Inferior parietal cortex (tissue), 1 donor: ENCODE measurements at regions not wholly inside any gene's neighbourhood (a gene's known extent, or its start where the extent isn't known, plus 50 kb on each side); places are given as distances from the start of the nearest gene placed in this dataset.
"Not testable (repeated sequence)": the region's sequence is repeated elsewhere in the genome, so short reads cannot be mapped to it uniquely, and the experiment has no call there.

Source experiments
- DNase-seq: peaks from one replicate; pipeline ENCODE4 v3.0.0-alpha.2; 2016; ENCODE audit errors: extremely low spot score

DNA sequence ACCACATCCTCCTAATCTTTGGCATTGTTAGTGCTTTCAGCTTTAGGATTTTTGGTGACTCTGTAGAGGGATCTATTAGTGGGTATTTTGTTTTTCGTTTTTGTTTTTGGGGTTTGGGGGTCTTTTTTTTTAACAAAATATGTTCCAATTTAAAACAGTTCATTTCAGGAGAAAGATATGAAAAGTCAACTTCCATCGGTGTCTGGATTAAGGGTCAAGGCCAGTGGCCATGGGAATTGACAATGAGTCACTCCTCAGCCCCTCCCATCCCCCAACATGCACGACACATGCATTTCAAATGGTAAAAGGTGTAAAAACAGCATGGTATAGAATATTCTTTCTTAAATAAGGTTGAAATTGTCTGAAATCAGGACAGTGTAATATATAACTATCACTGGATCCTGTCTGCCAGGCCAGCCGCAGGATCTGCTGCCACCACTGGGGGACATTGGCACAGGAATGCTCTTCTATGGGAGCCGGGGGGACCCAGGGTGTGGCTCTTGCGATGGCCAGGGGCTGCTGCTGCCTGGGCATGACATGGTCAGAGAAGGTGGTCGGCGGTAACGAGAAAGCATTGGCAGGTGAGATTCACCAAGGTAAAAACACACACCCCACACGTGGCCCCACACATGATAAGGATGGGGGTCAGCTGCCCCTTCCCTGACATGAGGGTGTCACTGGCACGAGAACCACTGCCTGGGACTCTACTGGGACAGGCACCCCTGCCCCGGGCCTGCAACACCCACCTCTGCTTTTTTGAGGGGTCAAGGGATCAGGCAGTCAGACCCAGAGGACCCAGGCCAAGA lies 126.2 kb upstream of the KCTD7 start:
- DNase-seq, result no peak

DNA sequence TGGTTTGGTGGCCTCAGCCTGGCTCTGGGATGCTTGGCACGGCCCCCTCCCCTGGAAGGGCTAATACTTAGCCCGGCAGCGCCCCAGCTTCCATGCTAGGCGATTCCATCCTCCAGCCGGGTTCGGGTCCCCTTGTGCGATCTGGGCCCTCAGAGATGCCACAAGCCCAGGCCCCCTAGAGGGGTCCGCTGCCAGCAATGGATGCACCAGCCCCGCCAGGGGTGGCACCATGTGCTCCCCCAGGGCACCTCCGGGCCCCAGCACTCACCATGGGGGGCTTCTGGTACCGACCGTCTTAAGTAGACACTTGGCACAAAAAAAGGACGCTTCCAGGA lies 125.7 kb upstream of the KCTD7 start:
- DNase-seq, result no peak

DNA sequence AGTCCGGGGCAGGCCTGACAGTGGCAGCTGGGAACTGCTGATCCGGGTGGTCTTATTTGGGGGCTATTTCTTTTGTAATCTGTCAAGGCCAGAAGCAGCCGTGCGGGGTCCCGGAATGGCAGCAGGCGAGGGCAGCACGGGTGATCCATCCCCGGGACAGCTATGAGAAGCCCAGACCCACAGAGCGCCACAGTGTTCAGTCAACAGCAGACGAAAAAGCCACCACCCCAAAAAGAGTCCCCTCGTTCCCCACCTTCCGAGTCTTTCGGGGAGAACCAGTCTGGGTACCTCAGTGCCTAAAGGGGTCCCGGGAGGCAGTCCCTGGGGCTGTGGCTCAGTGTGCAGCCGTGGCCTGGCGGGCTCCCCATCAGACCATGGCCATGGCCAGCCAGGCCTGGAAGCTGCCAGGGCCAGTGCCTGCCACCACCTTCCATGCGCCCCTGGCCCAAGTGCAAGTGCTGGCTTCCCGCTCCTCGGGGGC lies 125.1 kb upstream of the KCTD7 start:
- DNase-seq, result no peak

DNA sequence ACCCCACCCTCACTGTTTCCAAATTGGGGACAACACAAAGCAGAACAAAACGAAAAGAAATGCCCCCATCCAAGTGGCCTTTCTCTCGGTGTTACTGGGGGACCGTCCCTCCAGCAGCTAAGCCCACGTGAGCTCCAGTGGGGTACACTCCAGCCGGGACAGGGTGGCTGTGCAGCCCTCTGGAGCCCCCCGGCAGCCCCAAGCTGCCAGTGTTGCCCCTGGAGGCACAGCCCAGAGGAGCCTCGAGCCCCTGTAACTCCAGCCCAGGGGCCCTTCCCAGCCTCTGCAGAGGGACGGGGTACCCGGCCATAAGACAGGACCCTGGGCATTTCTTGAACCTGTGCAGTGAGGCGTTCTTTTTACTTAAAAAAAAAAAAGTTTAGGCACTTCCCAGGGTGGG lies 124.5 kb upstream of the KCTD7 start:
- DNase-seq, result no peak

- no peak for DNase-seq
Observed at GRCh38 chr7:66505009-66505408, 123.7 kb upstream of the KCTD7 start.

DNA sequence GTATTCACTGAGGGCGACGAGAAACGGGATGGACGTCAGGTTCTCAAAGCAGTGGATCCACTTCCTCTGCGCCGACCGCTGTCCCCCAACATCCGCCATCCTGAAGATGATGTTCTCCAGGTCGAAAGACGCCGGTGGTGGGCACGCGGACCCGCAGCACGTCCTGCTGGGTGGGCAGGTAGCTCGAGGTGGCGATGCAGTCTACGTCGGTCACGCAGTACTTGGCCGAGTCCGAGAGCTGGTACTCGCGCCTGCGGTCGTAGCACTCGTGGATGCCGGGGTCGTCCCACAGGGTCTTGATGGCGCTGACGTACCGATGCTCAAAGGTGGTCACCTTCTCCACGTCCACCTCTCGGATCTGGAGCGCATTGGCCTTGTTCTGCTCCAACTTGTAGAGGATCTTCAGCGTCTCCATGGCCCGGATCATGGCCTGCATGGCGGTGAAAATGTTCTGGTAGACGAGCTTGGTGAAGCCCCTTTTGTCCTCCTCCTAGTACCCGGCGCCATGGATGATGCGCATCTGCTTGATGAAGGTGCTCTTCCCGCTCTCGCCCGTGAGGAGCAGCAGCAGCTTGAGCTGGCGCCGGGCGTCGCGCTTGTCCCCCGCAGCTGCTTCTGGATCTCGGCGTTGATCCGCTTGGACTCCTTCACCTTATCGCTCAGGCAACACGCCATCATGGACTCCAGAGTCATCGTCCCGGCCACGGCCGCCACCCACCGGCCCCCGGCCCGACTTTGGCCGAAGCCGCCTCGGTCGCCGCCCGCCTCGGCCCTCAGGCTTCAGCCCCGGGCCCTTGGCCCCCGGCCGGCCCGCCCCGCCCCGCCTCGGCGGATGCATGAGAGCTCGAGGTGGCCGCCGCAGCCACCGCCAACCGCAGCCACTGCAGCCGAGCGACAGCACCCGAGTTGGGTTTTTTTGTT lies 122.9 kb upstream of the KCTD7 start:
- DNase-seq, result no peak

GRCh38 chr7:66506703-66507102 lies 122.0 kb upstream of the KCTD7 start:
- DNase-seq, result not testable (repeated sequence)

DNA sequence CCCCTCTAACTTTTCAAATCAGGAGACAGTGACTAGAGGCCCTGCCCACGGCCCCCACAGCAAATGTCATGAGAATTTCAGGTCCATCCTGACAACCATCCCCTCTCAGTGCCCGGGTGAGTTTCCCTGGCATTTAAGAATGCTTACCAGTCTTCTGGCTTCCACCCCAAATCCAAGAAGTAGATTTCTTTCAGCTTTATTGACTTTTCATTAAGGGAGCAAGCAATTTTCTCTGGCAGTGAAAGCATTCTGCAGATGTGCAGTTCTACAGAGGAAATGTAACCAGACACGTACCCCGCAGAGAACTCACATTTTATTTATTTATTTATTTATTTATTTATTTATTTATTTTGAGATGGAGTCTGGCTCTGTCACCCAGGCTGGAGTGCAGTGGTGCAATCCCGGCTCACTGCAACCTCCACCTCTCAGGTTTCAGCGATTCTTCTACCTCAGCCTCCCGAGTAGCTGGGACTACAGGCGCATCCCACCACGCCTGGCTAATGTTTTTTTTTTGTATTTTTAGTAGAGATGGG lies 120.9 kb upstream of the KCTD7 start:
- DNase-seq, result no peak

DNA sequence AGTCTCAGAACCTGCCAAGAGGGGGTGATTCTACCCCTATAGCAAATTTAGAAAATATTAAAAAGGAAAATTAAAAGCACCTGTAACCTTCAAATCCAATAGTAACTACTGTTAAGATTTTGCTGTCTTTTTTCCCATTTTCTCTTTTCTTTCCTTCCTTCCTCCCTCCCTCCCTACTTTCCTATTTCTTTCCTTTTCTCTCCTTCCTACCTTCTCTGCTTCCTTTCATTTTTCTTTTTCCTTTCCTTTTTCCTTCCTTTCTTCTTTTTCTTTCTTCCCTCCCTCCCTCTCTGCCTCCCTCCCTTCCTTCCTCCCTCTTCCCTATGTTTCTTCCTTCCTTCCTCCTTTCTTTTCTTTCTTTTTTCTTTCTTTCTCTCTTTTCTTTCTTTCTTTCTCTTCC lies 120.2 kb upstream of the KCTD7 start:
- DNase-seq, result no peak

DNA sequence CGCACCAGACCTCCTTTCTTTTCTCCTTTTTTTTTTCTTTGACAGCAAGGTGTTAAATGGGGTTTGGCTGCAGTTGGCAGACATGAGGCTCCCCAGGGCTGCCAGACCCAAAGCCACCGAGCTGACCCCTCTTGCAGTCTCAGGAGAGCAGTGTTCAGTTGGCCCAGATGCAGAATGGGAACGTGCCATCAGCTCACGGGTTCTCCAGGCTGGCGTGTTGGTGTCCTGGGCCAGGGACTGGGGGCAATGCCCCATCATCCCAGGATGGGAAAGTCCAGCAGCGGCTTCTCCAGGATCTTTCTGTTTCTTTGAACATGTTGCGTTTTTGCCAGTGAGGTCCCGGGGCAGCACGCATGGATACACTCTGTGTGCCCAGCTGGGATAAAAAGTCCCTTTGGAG lies 114.6 kb upstream of the KCTD7 start:
- DNase-seq, result no peak

DNA sequence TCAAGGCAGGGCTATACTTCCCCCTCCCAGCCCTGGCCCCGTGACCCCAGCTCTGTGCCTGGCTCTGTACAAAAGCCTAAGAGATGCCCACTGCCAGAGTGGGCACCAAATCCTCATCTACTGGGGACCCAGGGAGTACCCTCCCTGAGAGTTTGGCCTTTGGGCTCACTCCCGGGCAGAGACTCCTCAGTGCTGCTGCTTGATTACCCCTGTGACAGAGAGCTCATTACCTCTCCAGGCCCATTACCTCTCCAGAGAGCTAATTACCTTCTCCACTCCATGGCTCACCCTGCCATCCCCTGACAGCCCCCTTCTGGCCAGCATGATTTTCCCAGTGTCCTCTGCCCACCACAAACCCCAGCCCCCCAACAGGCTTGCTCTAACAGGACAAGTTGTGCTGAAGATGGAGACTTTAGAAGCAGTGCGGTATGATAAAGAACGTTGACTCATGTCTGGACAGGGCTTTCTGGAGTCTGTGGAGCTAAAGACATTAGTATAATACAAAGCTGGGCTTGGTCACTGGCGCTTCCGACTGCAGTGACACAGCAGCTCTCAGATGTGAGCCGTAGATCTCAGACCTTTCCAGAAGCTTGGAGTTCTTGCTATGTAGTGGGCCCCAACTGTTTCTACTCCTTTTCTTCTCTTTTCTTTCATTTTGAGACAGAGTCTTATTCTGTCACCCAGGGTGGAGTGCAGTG lies 111.3 kb upstream of the KCTD7 start:
- no peak for DNase-seq

GRCh38 chr7:66518151-66518691 lies 110.5 kb upstream of the KCTD7 start:
- no peak for DNase-seq

GRCh38 chr7:66521675-66522074 lies 107.0 kb upstream of the KCTD7 start:
- DNase-seq, result no peak

DNA sequence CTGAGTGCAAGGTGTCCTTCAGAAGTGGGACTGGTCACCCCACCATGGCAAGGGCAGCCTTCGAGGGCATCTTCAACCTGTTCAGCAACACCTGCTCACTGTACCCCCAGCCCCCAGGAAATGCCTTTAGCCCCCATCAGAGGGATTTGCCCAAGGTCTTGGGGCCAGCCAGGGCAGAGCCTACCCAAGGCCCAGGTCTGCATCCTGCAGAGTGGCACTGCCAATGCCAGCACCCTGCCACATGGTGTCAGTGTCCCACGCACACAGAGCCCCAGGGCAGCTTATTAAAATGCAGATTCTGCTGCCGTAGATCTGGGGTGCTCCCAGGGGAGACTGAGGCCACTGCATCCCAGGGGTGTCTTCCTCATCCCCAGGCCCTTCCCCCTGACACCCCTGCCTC lies 106.2 kb upstream of the KCTD7 start:
- DNase-seq, result no peak

DNA sequence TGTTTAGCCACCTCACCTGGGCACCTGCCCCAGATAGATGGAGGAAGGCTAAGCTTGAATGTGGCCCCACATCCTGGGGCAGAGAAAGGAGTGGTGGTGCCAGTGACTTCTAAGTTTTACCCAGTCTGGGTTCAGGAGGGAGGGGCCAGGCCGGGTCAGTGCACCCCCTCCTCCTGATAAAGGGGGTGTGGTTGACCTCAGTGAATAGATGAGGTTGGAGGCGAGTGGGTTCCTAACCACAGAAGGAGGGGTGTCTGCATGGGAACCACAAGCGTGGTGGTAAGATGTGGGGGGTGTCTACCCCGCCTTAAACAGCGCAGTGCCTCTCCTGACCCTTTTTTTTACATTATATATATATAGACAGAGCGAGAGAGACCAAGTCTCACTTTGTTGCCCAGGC lies 105.3 kb upstream of the KCTD7 start:
- no peak for DNase-seq

DNA sequence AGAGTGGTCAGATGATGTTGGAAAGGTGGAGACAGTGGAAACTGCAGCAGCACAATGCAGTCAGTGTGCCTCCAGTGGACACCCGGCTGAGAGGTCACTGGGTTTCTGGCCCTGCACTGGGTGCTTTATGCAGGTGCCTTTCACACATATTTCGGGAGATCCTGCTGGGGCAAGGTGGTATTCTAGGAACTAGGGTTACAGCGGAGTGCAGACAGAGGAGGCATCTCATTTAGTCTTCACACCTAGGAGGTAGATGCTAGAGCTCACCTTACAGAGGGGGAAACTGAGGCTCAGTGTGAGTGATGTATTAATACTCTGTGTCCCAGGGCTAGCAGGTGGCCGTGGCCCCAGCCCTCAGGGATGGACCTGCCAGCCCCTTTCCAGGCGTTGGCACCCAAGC lies 103.9 kb upstream of the KCTD7 start:
- no peak for DNase-seq

DNA sequence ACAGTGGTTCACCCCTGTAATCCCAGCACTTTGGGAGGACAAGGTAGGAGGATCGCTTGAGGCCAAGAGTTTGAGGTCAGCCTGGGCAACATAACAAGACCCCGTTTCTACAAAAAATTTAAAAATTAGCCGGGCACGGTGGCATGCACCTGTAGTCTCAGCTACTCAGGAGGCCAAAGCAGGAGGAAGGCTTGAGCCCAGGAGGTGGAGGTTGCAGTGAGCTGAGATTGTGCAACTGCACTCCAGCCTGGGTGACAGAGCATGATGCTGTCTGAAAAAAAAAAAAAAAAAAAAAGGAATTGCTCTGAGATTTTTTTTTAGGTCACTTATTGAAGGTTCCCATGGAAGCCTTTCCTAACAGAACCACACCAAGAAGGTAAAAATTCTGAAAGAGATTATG lies 101.9 kb upstream of the KCTD7 start:
- not testable (repeated sequence) for DNase-seq

DNA sequence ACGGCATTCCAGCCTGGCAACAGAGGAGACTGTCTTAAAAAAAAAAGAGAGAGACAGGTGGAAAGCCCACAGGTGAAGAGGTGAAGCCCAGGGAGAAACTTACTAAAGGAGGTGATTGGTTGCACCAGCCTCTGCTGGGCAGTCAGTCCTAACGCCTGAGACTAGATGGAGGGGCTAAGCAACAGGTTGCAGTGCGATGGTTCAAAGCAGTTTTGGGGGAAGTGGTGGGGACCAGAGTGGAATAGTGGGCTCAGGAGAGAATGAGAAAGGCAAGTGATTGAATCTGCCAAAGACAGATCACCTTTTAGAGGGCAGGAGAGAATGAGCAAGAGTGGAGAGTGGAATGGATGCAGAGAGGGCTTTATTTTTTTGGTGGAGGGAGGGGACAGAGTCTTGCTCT lies 100.0 kb upstream of the KCTD7 start:
- DNase-seq, result no peak

DNA sequence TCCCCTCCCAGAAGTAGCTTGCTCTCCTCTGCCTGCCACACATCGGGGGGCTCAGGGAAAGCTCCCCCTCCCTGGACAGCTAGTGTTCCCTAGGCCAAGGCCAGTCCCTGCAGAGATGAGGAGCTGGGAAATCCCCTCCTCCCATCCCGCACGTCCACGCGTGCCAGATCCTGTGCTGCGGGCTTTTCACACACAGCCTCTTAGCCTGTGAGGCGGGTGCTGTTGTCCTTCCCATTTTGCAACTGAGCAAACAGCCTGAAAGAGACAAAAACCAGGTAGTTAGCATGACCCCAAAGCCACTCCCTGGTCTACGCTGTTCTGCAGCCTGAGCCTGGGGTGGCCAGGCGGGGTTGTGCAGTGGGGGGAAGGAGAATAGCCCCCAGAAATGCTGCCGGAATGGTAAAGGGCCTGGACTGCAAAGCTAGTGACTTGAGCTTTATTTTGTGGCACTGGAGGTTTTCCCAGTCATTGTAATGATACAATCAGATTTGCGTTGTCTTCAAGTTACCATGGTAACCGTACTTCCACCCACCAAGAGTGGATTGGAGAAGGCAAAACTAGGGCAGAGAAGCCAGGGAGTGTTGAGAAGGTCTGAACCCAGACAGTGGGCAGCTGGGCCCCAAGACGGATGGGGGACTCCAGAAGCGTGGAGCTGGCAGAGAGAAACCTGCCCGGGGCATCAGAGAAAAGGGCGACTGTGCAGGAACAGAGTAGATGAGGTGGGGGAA lies 98.6 kb upstream of the KCTD7 start:
- DNase-seq, result peak; percentile 43

DNA sequence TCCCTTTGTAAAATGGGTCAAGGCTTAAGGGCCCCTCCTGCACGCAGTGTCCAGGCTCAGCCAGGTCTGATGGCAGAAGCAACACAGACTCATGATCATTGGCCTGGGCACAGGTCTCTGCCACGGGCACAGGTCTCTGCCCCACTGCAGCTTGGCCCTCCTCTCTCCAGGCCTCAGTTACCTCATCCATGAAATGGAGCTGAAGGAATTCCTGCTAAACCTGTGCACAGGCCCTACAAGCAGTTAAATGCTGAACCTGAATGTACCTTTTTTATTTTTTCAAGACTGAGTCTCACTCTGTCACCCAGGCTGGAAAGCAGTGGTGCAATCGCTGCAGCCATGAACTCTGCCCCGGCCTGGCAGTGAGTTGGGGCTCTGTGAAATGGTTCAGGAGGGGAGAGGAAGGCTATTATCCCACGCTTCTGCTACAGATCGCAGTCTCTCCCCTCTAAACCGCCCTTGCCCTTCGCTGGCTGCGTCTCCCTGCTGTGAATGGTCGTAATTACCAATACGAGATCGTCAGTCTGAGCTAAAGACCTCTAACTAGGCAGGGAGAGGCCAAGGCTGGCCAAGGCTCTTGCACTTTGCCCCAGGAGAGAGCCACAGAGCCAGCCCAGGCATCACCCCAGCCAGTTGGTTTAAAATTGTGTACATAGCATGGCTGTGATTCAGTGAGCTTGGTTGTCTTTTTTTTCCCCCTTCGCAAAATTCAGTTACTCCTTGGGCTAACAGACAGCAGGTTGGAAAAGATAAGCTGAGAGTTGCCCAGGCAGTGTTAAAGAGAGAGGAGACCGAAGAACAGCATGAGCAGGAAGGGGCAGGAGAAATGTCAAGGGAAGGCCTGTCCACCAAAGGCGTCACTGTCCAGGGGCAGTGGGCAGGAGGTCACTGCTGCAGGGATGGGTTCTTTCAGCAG lies 93.0 kb upstream of the KCTD7 start:
- no peak for DNase-seq
